AG04450 (cell line): ENCODE measurements at regions not wholly inside any gene's neighbourhood (a gene's known extent, or its start where the extent isn't known, plus 50 kb on each side); places are given as distances from the start of the nearest gene placed in this dataset.
"Not testable (repeated sequence)": the region's sequence is repeated elsewhere in the genome, so short reads cannot be mapped to it uniquely, and the experiment has no call there.

Experiments
- CTCF ChIA-PET: fragments of 300-600, 350-600 bp; formaldehyde crosslinking; extraction: SDS; loops from one replicate; lab custom pipeline; 2022; ENCODE audit warnings: antibody characterized with exemption, inconsistent platforms; lab: Charles Lee
- POLR2A ChIA-PET: fragments of 350-600 bp; formaldehyde crosslinking; extraction: SDS; loops from one replicate; lab custom pipeline; 2021; ENCODE audit warnings: antibody characterized with exemption, inconsistent platforms; lab: Yijun Ruan, JAX
- DNase-seq: peaks from one replicate; pipeline ENCODE4 v3.0.0-alpha.2; 2011; ENCODE audit warnings: low read depth, low spot score
- H3K27ac ChIP-seq: one replicate; pipeline ENCODE4 v1.5.1; 2012; ENCODE audit warnings: low read depth, low read length, control low read depth
- H3K27me3 ChIP-seq: one replicate; pipeline ENCODE4 v1.6.0; 2012; ENCODE audit warnings: low read length; ENCODE audit not compliant: control insufficient read depth, insufficient read depth
- H3K4me3 ChIP-seq: 2 replicates; pipeline ENCODE4 v1.5.1; 2011; ENCODE audit warnings: mild to moderate bottlenecking, low read depth, low read length, control low read depth
- H3K9me3 ChIP-seq: 2 replicates; pipeline ENCODE4 v1.5.1; 2012; ENCODE audit warnings: low read length; ENCODE audit not compliant: control insufficient read depth, insufficient read depth
- CTCF ChIP-seq: IDR thresholded peaks from 2 replicates; pipeline ENCODE4 v1.5.1; 2011; ENCODE audit warnings: low read depth, low read length, control low read depth, inconsistent platforms

- no peaks in the 10 kb centered on the region for H3K27me3 ChIP-seq
- peak; percentile 19 for TF ChIP-seq CTCF
- ChIA-PET POLR2A (no interaction called here), CTCF (no interaction called here)
- H3K9me3 ChIP-seq: no peaks in the 10 kb centered on the region; the same call in 1 of the 2 replicates
- no peak overlapping the region for H3K4me3 ChIP-seq
- DNase-seq: no peak
- no peak overlapping the region for H3K27ac ChIP-seq
Observed at GRCh38 chr16:29112755-29113347, 128.0 kb downstream of the LAT start.

- H3K27me3 ChIP-seq, DNase-seq, CTCF ChIA-PET, POLR2A ChIA-PET, H3K9me3 ChIP-seq, H3K4me3 ChIP-seq, H3K27ac ChIP-seq: not testable (repeated sequence)
Observed at GRCh38 chr16:29111901-29112680, 127.2 kb downstream of the LAT start.

GRCh38 chr16:29111421-29111820 is 126.6 kb downstream of the LAT start:
- Histone ChIP-seq H3K4me3 (no peak overlapping the region), H3K27ac (no peak overlapping the region), H3K9me3 (no peaks in the 10 kb centered on the region; the same call in 1 of the 2 replicates), H3K27me3 (no peaks in the 10 kb centered on the region)
- no peak for DNase-seq
- no peak for TF ChIP-seq CTCF
- ChIA-PET CTCF (no interaction called here), POLR2A (no interaction called here)

GRCh38 chr16:29108625-29109169 is 123.8 kb downstream of the LAT start:
- CTCF ChIA-PET, H3K27ac ChIP-seq, H3K4me3 ChIP-seq, H3K27me3 ChIP-seq, DNase-seq, POLR2A ChIA-PET, H3K9me3 ChIP-seq: not testable (repeated sequence)

- Histone ChIP-seq H3K27ac (no peak overlapping the region), H3K9me3 (no peaks in the 10 kb centered on the region), H3K27me3 (no peaks in the 10 kb centered on the region), H3K4me3 (no peak overlapping the region)
- DNase-seq: no peak
- CTCF ChIA-PET: no interaction called here
- TF ChIP-seq CTCF: no peak
- POLR2A ChIA-PET: no interaction called here
Observed at GRCh38 chr16:29107299-29107698, 122.4 kb downstream of the LAT start.

GRCh38 chr16:29106259-29106908 is 121.5 kb downstream of the LAT start:
- H3K4me3 ChIP-seq, CTCF ChIA-PET, POLR2A ChIA-PET, H3K27me3 ChIP-seq, H3K9me3 ChIP-seq, H3K27ac ChIP-seq, DNase-seq: not testable (repeated sequence)

GRCh38 chr16:29104600-29104999 is 119.7 kb downstream of the LAT start:
- H3K27ac ChIP-seq, DNase-seq, H3K27me3 ChIP-seq, CTCF ChIA-PET, H3K4me3 ChIP-seq, POLR2A ChIA-PET, H3K9me3 ChIP-seq: not testable (repeated sequence)

GRCh38 chr16:29097965-29098364 is 113.1 kb downstream of the LAT start:
- H3K27me3 ChIP-seq, H3K27ac ChIP-seq, POLR2A ChIA-PET, DNase-seq, CTCF ChIA-PET, H3K4me3 ChIP-seq, H3K9me3 ChIP-seq: not testable (repeated sequence)
